ENCODE measurements at regions not wholly inside any gene's neighbourhood (a gene's known extent, or its start where the extent isn't known, plus 50 kb on each side); places are given as distances from the start of the nearest gene placed in this dataset.

- H4K20me1 ChIP-seq (ENCODE audit: insufficient read depth): no peaks in the 10 kb centered on the region
- no peak overlapping the region for H2AFZ ChIP-seq (ENCODE audit: low read depth, low read length)
- no peak overlapping the region for H3K4me3 ChIP-seq (ENCODE audit: low read length)
- no peaks in the 10 kb centered on the region for H3K27me3 ChIP-seq (ENCODE audit: insufficient read depth, low read depth, low read length)
- H3K9ac ChIP-seq (ENCODE audit: low read length): no peak overlapping the region
- TF ChIP-seq, protein P1, sequence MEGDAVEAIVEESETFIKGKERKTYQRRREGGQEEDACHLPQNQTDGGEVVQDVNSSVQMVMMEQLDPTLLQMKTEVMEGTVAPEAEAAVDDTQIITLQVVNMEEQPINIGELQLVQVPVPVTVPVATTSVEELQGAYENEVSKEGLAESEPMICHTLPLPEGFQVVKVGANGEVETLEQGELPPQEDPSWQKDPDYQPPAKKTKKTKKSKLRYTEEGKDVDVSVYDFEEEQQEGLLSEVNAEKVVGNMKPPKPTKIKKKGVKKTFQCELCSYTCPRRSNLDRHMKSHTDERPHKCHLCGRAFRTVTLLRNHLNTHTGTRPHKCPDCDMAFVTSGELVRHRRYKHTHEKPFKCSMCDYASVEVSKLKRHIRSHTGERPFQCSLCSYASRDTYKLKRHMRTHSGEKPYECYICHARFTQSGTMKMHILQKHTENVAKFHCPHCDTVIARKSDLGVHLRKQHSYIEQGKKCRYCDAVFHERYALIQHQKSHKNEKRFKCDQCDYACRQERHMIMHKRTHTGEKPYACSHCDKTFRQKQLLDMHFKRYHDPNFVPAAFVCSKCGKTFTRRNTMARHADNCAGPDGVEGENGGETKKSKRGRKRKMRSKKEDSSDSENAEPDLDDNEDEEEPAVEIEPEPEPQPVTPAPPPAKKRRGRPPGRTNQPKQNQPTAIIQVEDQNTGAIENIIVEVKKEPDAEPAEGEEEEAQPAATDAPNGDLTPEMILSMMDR (IDR thresholded peaks at IDR 0.05; ENCODE audit: poor library complexity, severe bottlenecking): no peak
- TF ChIP-seq SMC3 (conservative IDR thresholded peaks at IDR 0.05; ENCODE audit: poor library complexity) (no peak), EP300 (conservative IDR thresholded peaks at IDR 0.05; ENCODE audit: poor library complexity, severe bottlenecking) (no peak), REST (IDR thresholded peaks at IDR 0.05; ENCODE audit: borderline replicate concordance) (no peak), TAF1 (IDR thresholded peaks at IDR 0.05; ENCODE audit: low read depth) (no peak), RAD21 (conservative IDR thresholded peaks at IDR 0.05) (no peak), POLR2AphosphoS5 (IDR thresholded peaks at IDR 0.05) (no peak), EZH2 (IDR thresholded peaks at IDR 0.05; ENCODE audit: borderline replicate concordance, insufficient read depth, low read length, poor library complexity, severe bottlenecking) (no peak)
- no peaks in the 10 kb centered on the region for H3K36me3 ChIP-seq (ENCODE audit: insufficient read depth, low read length)
- no peaks in the 10 kb centered on the region for H3K9me2 ChIP-seq (ENCODE audit: insufficient read depth, low read length)
- H3K79me2 ChIP-seq (replicated peaks; ENCODE audit: insufficient read depth, low read length): no peaks in the 10 kb centered on the region
- H3F3A ChIP-seq (ENCODE audit: insufficient read depth, low read length, poor library complexity, severe bottlenecking): no peaks in the 10 kb centered on the region
- H3K27ac ChIP-seq (ENCODE audit: low read length): no peak overlapping the region
- peaks cover 8% of the 10 kb centered on the region for H3K9me3 ChIP-seq (ENCODE audit: low read length)
- no peak overlapping the region for H3K4me2 ChIP-seq (ENCODE audit: low read length)
Observed at GRCh38 chr14:96975116-96975515, 177.9 kb downstream of the VRK1 start.

- Histone ChIP-seq H3K27me3 (ENCODE audit: insufficient read depth, low read depth, low read length) (no peaks in the 10 kb centered on the region), H2AFZ (ENCODE audit: low read depth, low read length) (no peak overlapping the region), H3K9me3 (ENCODE audit: low read length) (peaks cover 8% of the 10 kb centered on the region), H3K27ac (ENCODE audit: low read length) (no peak overlapping the region), H3K4me3 (ENCODE audit: low read length) (no peak overlapping the region), H4K20me1 (ENCODE audit: insufficient read depth) (no peaks in the 10 kb centered on the region), H3K36me3 (ENCODE audit: insufficient read depth, low read length) (no peaks in the 10 kb centered on the region), H3K4me2 (ENCODE audit: low read length) (no peak overlapping the region), H3K9ac (ENCODE audit: low read length) (no peak overlapping the region), H3K9me2 (ENCODE audit: insufficient read depth, low read length) (no peaks in the 10 kb centered on the region), H3K79me2 (replicated peaks; ENCODE audit: insufficient read depth, low read length) (no peaks in the 10 kb centered on the region), H3F3A (ENCODE audit: insufficient read depth, low read length, poor library complexity, severe bottlenecking) (no peaks in the 10 kb centered on the region)
- no peak for TF ChIP-seq MXI1 (conservative IDR thresholded peaks at IDR 0.05; ENCODE audit: poor library complexity, severe bottlenecking)
- no peak for TF ChIP-seq EZH2 (IDR thresholded peaks at IDR 0.05; ENCODE audit: borderline replicate concordance, insufficient read depth, low read length, poor library complexity, severe bottlenecking)
- TF ChIP-seq REST (IDR thresholded peaks at IDR 0.05; ENCODE audit: borderline replicate concordance): no peak
- TF ChIP-seq, protein P1 (IDR thresholded peaks at IDR 0.05; ENCODE audit: poor library complexity, severe bottlenecking): no peak
Observed at GRCh38 chr14:96978525-96979272, 181.5 kb downstream of the VRK1 start.

All from neural cell (in vitro differentiated cells).